ENCODE measurements at regions not wholly inside any gene's neighbourhood (a gene's known extent, or its start where the extent isn't known, plus 50 kb on each side); places are given as distances from the start of the nearest gene placed in this dataset.

GRCh38 chr10:35707642-35708425, 65.7 kb upstream of the FZD8 start:
- no peaks in the 10 kb centered on the region for H3K36me3 Mint-ChIP-seq (ENCODE audit: low read depth, unreplicated experiment)
- no peak overlapping the region for H3K4me3 Mint-ChIP-seq (ENCODE audit: unreplicated experiment)
- H3K9me3 Mint-ChIP-seq (ENCODE audit: unreplicated experiment) = peaks cover 4% of the 10 kb centered on the region
- no peak for DNase-seq (ENCODE audit: low spot score)
- peaks cover 8% of the 10 kb centered on the region for H3K4me1 Mint-ChIP-seq (ENCODE audit: unreplicated experiment)
- no peaks in the 10 kb centered on the region for H3K27me3 Mint-ChIP-seq (ENCODE audit: unreplicated experiment)
- TF ChIP-seq CTCF (IDR thresholded peaks at IDR 0.05; ENCODE audit: unreplicated experiment) = no peak
- H3K27ac Mint-ChIP-seq (ENCODE audit: unreplicated experiment) = no peak overlapping the region

DNA sequence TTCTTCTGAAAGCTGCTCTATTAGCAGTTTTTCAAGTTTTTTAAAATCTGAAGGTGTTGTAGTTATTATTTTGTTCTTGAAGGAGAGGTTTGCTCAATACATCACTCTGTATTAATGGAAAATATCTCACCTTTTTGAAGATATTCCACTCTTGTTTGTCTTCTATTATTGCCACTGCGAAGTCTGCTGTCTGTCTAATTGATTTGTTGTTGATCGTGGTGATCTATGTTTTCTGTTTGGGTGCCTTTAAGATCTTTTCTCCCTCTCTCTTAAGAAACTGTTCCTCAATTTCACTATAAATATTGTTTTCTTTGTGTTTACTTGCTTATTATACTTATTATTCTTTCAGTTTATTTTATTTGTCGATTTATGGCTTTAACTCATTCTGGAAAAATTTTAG, 64.9 kb upstream of the FZD8 start:
- H3K27ac Mint-ChIP-seq (ENCODE audit: unreplicated experiment) = no peak overlapping the region
- peaks cover 4% of the 10 kb centered on the region for H3K9me3 Mint-ChIP-seq (ENCODE audit: unreplicated experiment)
- H3K4me3 Mint-ChIP-seq (ENCODE audit: unreplicated experiment) = no peak overlapping the region
- DNase-seq (ENCODE audit: low spot score) = no peak
- TF ChIP-seq CTCF (IDR thresholded peaks at IDR 0.05; ENCODE audit: unreplicated experiment) = no peak
- H3K27me3 Mint-ChIP-seq (ENCODE audit: unreplicated experiment) = no peaks in the 10 kb centered on the region
- H3K36me3 Mint-ChIP-seq (ENCODE audit: low read depth, unreplicated experiment) = no peaks in the 10 kb centered on the region
- H3K4me1 Mint-ChIP-seq (ENCODE audit: unreplicated experiment) = peaks cover 2% of the 10 kb centered on the region

- no peak for TF ChIP-seq CTCF (IDR thresholded peaks at IDR 0.05; ENCODE audit: unreplicated experiment)
- Mint-ChIP-seq H3K27ac (ENCODE audit: unreplicated experiment) (no peak overlapping the region), H3K4me1 (ENCODE audit: unreplicated experiment) (no peaks in the 10 kb centered on the region), H3K4me3 (ENCODE audit: unreplicated experiment) (no peak overlapping the region), H3K9me3 (ENCODE audit: unreplicated experiment) (peaks cover 4% of the 10 kb centered on the region), H3K36me3 (ENCODE audit: low read depth, unreplicated experiment) (no peaks in the 10 kb centered on the region), H3K27me3 (ENCODE audit: unreplicated experiment) (no peaks in the 10 kb centered on the region)
- DNase-seq (ENCODE audit: low spot score) = no peak
Measured at GRCh38 chr10:35705671-35706070, 63.6 kb upstream of the FZD8 start.

DNA sequence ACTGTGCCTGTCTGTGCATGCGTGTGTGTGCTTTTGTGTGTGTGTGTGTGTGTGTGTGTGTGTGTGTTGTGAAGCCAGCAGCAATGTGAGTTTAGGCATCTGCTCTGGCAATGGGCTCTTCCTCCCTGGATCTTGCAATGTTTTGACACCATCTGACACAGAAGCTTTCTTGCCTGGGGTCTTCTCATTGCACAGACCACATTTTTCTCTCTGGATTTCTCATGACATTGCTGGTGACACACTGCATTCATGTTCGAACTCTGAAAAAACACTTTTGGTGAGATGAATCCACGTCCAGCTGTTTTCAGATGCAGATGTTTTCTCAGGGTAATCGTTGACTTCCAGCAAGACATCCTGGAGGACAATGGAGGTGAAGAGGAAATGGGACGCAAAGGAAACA, 63.0 kb upstream of the FZD8 start:
- H3K27ac Mint-ChIP-seq (ENCODE audit: unreplicated experiment) = no peak overlapping the region
- H3K4me3 Mint-ChIP-seq (ENCODE audit: unreplicated experiment) = no peak overlapping the region
- H3K27me3 Mint-ChIP-seq (ENCODE audit: unreplicated experiment) = no peaks in the 10 kb centered on the region
- peaks cover 4% of the 10 kb centered on the region for H3K9me3 Mint-ChIP-seq (ENCODE audit: unreplicated experiment)
- no peaks in the 10 kb centered on the region for H3K36me3 Mint-ChIP-seq (ENCODE audit: low read depth, unreplicated experiment)
- no peaks in the 10 kb centered on the region for H3K4me1 Mint-ChIP-seq (ENCODE audit: unreplicated experiment)
- TF ChIP-seq CTCF (IDR thresholded peaks at IDR 0.05; ENCODE audit: unreplicated experiment) = no peak
- DNase-seq (ENCODE audit: low spot score) = no peak

- no peak for DNase-seq (ENCODE audit: low spot score)
- peaks cover 4% of the 10 kb centered on the region for H3K9me3 Mint-ChIP-seq (ENCODE audit: unreplicated experiment)
- H3K36me3 Mint-ChIP-seq (ENCODE audit: low read depth, unreplicated experiment) = no peaks in the 10 kb centered on the region
- H3K4me1 Mint-ChIP-seq (ENCODE audit: unreplicated experiment) = no peaks in the 10 kb centered on the region
- H3K27me3 Mint-ChIP-seq (ENCODE audit: unreplicated experiment) = no peaks in the 10 kb centered on the region
- no peak for TF ChIP-seq CTCF (IDR thresholded peaks at IDR 0.05; ENCODE audit: unreplicated experiment)
- H3K27ac Mint-ChIP-seq (ENCODE audit: unreplicated experiment) = no peak overlapping the region
- no peak overlapping the region for H3K4me3 Mint-ChIP-seq (ENCODE audit: unreplicated experiment)
Measured at GRCh38 chr10:35704401-35704800, 62.3 kb upstream of the FZD8 start.

Measured in endothelial cell (in vitro differentiated cells).